ENCODE measurements at regions not wholly inside any gene's neighbourhood (a gene's known extent, or its start where the extent isn't known, plus 50 kb on each side); places are given as distances from the start of the nearest gene placed in this dataset.
A peak's percentile ranks its signal among the peaks of the same experiment; 100 is the strongest.

DNA sequence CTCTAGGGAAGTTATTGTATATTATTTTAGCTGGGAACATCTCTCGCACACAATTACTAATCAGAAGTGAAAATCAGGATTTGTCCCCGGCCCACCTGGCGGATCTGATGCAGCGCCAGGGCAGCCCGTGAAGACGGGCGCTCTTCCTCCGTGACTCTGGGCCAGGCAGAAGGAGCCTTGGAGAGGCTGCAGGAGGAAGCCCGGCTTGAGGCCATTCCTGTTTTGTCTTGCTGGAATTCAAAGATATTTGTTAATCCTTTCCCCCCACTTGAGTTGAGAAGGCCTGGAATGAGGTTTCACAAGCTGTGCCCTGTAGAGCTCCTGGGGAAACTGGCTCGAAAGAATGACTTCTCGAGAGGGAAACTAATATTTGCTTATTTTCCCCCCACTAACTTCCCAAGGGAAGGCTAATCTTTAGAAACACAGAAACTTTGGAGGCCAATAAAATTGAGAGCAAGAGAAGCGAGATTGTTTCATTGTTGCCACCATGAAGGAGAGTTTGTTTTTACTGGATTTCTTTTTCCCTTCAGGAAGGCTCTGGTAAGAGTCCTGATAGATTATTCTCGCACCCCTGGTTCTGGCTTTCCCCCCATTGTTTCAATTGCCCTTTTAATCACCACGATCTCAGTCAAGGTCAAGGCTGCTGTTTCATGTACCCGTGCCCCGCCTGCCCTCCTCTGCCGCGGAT, 92.8 kb upstream of the SEPTIN5 start:
- intact Hi-C loops (cut with micrococcal nuclease; ENCODE audit: unreplicated experiment) = loop anchor here (1.0 kb wide), 1 partner anchor 41 kb away; no protein-coding TSS in a partner anchor
- no peak for TF ChIP-seq EZH2phosphoT487 (IDR thresholded peaks at IDR 0.05; ENCODE audit: borderline replicate concordance, low read depth, low read length)
- TF ChIP-seq, protein P1, sequence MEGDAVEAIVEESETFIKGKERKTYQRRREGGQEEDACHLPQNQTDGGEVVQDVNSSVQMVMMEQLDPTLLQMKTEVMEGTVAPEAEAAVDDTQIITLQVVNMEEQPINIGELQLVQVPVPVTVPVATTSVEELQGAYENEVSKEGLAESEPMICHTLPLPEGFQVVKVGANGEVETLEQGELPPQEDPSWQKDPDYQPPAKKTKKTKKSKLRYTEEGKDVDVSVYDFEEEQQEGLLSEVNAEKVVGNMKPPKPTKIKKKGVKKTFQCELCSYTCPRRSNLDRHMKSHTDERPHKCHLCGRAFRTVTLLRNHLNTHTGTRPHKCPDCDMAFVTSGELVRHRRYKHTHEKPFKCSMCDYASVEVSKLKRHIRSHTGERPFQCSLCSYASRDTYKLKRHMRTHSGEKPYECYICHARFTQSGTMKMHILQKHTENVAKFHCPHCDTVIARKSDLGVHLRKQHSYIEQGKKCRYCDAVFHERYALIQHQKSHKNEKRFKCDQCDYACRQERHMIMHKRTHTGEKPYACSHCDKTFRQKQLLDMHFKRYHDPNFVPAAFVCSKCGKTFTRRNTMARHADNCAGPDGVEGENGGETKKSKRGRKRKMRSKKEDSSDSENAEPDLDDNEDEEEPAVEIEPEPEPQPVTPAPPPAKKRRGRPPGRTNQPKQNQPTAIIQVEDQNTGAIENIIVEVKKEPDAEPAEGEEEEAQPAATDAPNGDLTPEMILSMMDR (conservative IDR thresholded peaks at IDR 0.05; ENCODE audit: low read length) = no peak
- Histone ChIP-seq H3K4me1 (ENCODE audit: insufficient read depth, low read length, poor library complexity, severe bottlenecking) (peaks cover 50% of the 10 kb centered on the region), H2AFZ (ENCODE audit: low read length) (peak overlapping the region; percentile 67), H3K9me2 (ENCODE audit: insufficient read depth, low read length) (no peaks in the 10 kb centered on the region), H3K9me3 (ENCODE audit: low read length) (no peaks in the 10 kb centered on the region), H3K4me3 (ENCODE audit: low read depth, low read length, poor library complexity, severe bottlenecking) (peak overlapping the region; percentile 49), H3K36me3 (ENCODE audit: insufficient read depth, low read length) (no peaks in the 10 kb centered on the region), H4K20me1 (ENCODE audit: insufficient read depth, low read length) (no peaks in the 10 kb centered on the region), H3K27ac (ENCODE audit: low read depth, low read length, poor library complexity, severe bottlenecking) (peak overlapping the region; percentile 60), H3K4me2 (ENCODE audit: low read length) (peak overlapping the region; percentile 60), H3K79me2 (ENCODE audit: insufficient read depth, low read depth, low read length) (no peaks in the 10 kb centered on the region)
- no peak for DNase-seq (ENCODE audit: low spot score)
- CTCF ChIA-PET (ENCODE audit: unreplicated experiment) = no interaction called here
- no TSS peak for BruUV-seq (replicated peaks)
- POLR2A ChIA-PET = no interaction called here

DNA sequence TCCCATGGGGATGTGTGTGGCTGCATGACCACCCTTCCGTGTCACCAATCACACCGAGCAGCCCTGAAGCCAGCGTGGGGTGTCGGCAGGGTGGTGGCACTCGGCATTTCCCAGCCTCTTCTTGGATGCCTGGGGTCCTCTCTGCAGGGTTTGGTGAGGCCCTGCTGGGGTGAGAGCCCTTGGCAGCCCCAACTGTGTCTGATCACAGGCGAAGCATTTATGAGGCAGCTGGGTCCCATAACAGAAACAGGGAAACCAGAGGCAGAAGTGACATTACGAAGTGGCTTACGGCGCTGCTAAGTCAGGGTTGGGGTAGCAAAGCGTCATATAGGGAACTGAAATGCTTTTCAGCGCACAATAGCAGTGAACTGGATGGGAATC, 92.3 kb upstream of the SEPTIN5 start:
- Histone ChIP-seq H3K27ac (ENCODE audit: low read depth, low read length, poor library complexity, severe bottlenecking) (peak overlapping the region; percentile 60), H3K4me3 (ENCODE audit: low read depth, low read length, poor library complexity, severe bottlenecking) (peak overlapping the region; percentile 49), H3K9me3 (ENCODE audit: low read length) (no peaks in the 10 kb centered on the region), H2AFZ (ENCODE audit: low read length) (peak overlapping the region; percentile 67), H3K4me1 (ENCODE audit: insufficient read depth, low read length, poor library complexity, severe bottlenecking) (peaks cover 50% of the 10 kb centered on the region), H3K4me2 (ENCODE audit: low read length) (peak overlapping the region; percentile 60), H3K79me2 (ENCODE audit: insufficient read depth, low read depth, low read length) (no peaks in the 10 kb centered on the region), H3K36me3 (ENCODE audit: insufficient read depth, low read length) (no peaks in the 10 kb centered on the region), H4K20me1 (ENCODE audit: insufficient read depth, low read length) (no peaks in the 10 kb centered on the region), H3K9me2 (ENCODE audit: insufficient read depth, low read length) (no peaks in the 10 kb centered on the region)
- CTCF ChIA-PET (ENCODE audit: unreplicated experiment) = no interaction called here
- BruUV-seq (replicated peaks) = no TSS peak
- peak; percentile 82 for DNase-seq (ENCODE audit: low spot score)
- intact Hi-C loops (cut with micrococcal nuclease; ENCODE audit: unreplicated experiment) = loop anchor here (1.0 kb wide), 1 partner anchor 42 kb away; no protein-coding TSS in a partner anchor
- TF ChIP-seq EZH2phosphoT487 (IDR thresholded peaks at IDR 0.05; ENCODE audit: borderline replicate concordance, low read depth, low read length) = no peak
- TF ChIP-seq, protein P1 (conservative IDR thresholded peaks at IDR 0.05; ENCODE audit: low read length) = no peak
- POLR2A ChIA-PET = no interaction called here

DNA sequence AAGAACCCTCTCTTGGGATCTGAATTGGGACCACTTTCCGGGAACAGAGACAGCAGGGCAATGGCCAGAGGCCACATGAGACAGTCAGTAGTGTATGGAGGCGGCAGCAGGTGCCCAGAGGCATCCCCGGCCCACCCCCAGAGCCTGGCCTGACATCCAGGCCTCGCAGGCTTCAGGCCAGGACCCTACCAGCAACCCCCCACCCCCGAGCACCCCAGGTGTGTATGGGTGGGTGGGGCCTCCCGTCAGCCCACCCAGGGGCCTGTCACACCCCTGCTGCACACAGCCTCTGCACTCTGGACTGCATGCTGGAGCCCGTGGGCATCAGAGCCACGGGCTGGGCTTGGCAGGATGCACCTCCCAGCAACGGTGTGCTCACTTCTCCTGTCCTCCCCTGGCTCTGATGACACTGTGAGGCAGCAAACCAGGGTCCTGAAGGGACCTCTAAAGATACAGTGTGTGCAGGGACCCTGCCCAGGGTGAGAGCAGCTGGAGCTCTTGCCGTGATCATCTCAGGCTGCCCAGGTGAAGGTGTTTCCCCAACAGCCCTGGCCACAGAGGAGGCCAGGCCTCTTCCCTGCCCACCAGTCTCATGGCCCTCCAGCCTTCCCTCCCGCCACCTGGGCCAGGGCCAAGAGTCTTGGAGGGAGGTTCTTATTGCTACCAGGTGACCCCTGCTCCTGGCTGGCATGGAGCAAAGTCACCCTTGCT, 88.8 kb upstream of the SEPTIN5 start:
- no peak for DNase-seq (ENCODE audit: low spot score)
- H3K9me2 ChIP-seq (ENCODE audit: insufficient read depth, low read length) = no peaks in the 10 kb centered on the region
- no peak overlapping the region for H3K4me2 ChIP-seq (ENCODE audit: low read length)
- no peak overlapping the region for H3K4me3 ChIP-seq (ENCODE audit: low read depth, low read length, poor library complexity, severe bottlenecking)
- intact Hi-C loops (cut with micrococcal nuclease; ENCODE audit: unreplicated experiment) = loop anchor here (5.0 kb wide), 1 partner anchor 328 kb away; no protein-coding TSS in a partner anchor
- no peaks in the 10 kb centered on the region for H3K79me2 ChIP-seq (ENCODE audit: insufficient read depth, low read depth, low read length)
- H2AFZ ChIP-seq (ENCODE audit: low read length) = no peak overlapping the region
- H3K9me3 ChIP-seq (ENCODE audit: low read length) = no peaks in the 10 kb centered on the region
- no peaks in the 10 kb centered on the region for H4K20me1 ChIP-seq (ENCODE audit: insufficient read depth, low read length)
- no TSS peak for BruUV-seq (replicated peaks)
- no peak overlapping the region for H3K27ac ChIP-seq (ENCODE audit: low read depth, low read length, poor library complexity, severe bottlenecking)
- ChIA-PET CTCF (ENCODE audit: unreplicated experiment) (no interaction called here), POLR2A (no interaction called here)
- H3K4me1 ChIP-seq (ENCODE audit: insufficient read depth, low read length, poor library complexity, severe bottlenecking) = peaks cover 28% of the 10 kb centered on the region
- no peaks in the 10 kb centered on the region for H3K36me3 ChIP-seq (ENCODE audit: insufficient read depth, low read length)
- TF ChIP-seq, protein P1 (conservative IDR thresholded peaks at IDR 0.05; ENCODE audit: low read length) = no peak
- no peak for TF ChIP-seq EZH2phosphoT487 (IDR thresholded peaks at IDR 0.05; ENCODE audit: borderline replicate concordance, low read depth, low read length)

Data from OCI-LY7 (cell line).